ENCODE measurements at regions not wholly inside any gene's neighbourhood (a gene's known extent, or its start where the extent isn't known, plus 50 kb on each side); places are given as distances from the start of the nearest gene placed in this dataset.

GRCh38 chr11:19407677-19408270, 167.0 kb upstream of the E2F8 start:
- CTCF ChIA-PET, result no interaction called here
- no peaks in the 10 kb centered on the region for H3K79me2 ChIP-seq (ENCODE audit: control insufficient read depth, insufficient read depth, low read length)
- intact Hi-C loops (cut with micrococcal nuclease), result no loop called here
- H3K27ac ChIP-seq (ENCODE audit: insufficient read depth, low read depth, low read length), result no peak overlapping the region
- H3K36me3 ChIP-seq (ENCODE audit: control insufficient read depth in 2 of 2, extremely low read depth in 1 of 2, insufficient read depth in 2 of 2, low read length in 2 of 2), result no peaks in the 10 kb centered on the region
- TF ChIP-seq GATA2 (IDR thresholded peaks at IDR 0.05; ENCODE audit: insufficient read depth, insufficient read length, low read depth, low read length), result no peak
- no peak for TF ChIP-seq FOS (IDR thresholded peaks at IDR 0.05; ENCODE audit: borderline replicate concordance, insufficient read depth, low read length)
- TF ChIP-seq MYC (IDR thresholded peaks at IDR 0.05; ENCODE audit: low read depth, low read length), result no peak
- no peak for TF ChIP-seq POLR2A (IDR thresholded peaks at IDR 0.05; ENCODE audit: low read depth, low read length)
- TF ChIP-seq EZH2 (IDR thresholded peaks at IDR 0.05; ENCODE audit: borderline replicate concordance, low read depth, low read length, severe bottlenecking), result no peak
- TF ChIP-seq, protein P1, sequence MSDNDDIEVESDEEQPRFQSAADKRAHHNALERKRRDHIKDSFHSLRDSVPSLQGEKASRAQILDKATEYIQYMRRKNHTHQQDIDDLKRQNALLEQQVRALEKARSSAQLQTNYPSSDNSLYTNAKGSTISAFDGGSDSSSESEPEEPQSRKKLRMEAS (IDR thresholded peaks at IDR 0.05; ENCODE audit: insufficient read depth, insufficient read length), result no peak
- no peak for TF ChIP-seq POLR2AphosphoS5 (IDR thresholded peaks at IDR 0.05; ENCODE audit: insufficient read depth, low read depth, low read length)
- TF ChIP-seq, protein P2, sequence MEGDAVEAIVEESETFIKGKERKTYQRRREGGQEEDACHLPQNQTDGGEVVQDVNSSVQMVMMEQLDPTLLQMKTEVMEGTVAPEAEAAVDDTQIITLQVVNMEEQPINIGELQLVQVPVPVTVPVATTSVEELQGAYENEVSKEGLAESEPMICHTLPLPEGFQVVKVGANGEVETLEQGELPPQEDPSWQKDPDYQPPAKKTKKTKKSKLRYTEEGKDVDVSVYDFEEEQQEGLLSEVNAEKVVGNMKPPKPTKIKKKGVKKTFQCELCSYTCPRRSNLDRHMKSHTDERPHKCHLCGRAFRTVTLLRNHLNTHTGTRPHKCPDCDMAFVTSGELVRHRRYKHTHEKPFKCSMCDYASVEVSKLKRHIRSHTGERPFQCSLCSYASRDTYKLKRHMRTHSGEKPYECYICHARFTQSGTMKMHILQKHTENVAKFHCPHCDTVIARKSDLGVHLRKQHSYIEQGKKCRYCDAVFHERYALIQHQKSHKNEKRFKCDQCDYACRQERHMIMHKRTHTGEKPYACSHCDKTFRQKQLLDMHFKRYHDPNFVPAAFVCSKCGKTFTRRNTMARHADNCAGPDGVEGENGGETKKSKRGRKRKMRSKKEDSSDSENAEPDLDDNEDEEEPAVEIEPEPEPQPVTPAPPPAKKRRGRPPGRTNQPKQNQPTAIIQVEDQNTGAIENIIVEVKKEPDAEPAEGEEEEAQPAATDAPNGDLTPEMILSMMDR (IDR thresholded peaks at IDR 0.05; ENCODE audit: extremely low read depth in 1 of 2, insufficient read depth in 1 of 2, low read depth in 1 of 2, low read length in 2 of 2), result no peak
- TF ChIP-seq JUN (IDR thresholded peaks at IDR 0.05; ENCODE audit: borderline replicate concordance, insufficient read depth, insufficient read length, low read depth), result no peak
- POLR2A ChIA-PET, result no interaction called here
- H2AFZ ChIP-seq (ENCODE audit: low read depth, low read length), result no peak overlapping the region
- BruUV-seq (replicated peaks), result no TSS peak
- H3K9me1 ChIP-seq (replicated peaks; ENCODE audit: control insufficient read depth, extremely low read depth, insufficient read depth, low read length), result no peaks in the 10 kb centered on the region
- no peaks in the 10 kb centered on the region for H3K4me1 ChIP-seq (ENCODE audit: control insufficient read depth, extremely low read depth, insufficient read depth, low read length)
- H3K27me3 ChIP-seq (ENCODE audit: control insufficient read depth in 2 of 2, insufficient read depth in 2 of 2, low read length in 2 of 2), result no peaks in the 10 kb centered on the region
- dilution Hi-C loops (cut with MboI; ENCODE audit: extremely low pct_ligation_motif_present, low sequenced_read_pairs), result no loop called here
- no peak overlapping the region for H3K4me2 ChIP-seq (ENCODE audit: insufficient read depth, low read length)
- H3K9me3 ChIP-seq (replicated peaks; ENCODE audit: control insufficient read depth, insufficient read depth, low read length), result no peaks in the 10 kb centered on the region
- H3K4me3 ChIP-seq (replicated peaks in 1 of 3; ENCODE audit: insufficient read depth in 1 of 3, low read depth in 1 of 3, low read length in 3 of 3), result no peak overlapping the region
- H3K9ac ChIP-seq (replicated peaks; ENCODE audit: extremely low read depth, insufficient read depth, low read length), result no peak overlapping the region
- DNase-seq (ENCODE audit: low read depth, low spot score), result no peak
- H4K20me1 ChIP-seq (replicated peaks; ENCODE audit: control insufficient read depth, extremely low read depth, insufficient read depth, low read length), result no peaks in the 10 kb centered on the region
- no peak for FAIRE-seq

All from endothelial cell of umbilical vein (primary cell).